ENCODE measurements at regions not wholly inside any gene's neighbourhood (a gene's known extent, or its start where the extent isn't known, plus 50 kb on each side); places are given as distances from the start of the nearest gene placed in this dataset.

DNA sequence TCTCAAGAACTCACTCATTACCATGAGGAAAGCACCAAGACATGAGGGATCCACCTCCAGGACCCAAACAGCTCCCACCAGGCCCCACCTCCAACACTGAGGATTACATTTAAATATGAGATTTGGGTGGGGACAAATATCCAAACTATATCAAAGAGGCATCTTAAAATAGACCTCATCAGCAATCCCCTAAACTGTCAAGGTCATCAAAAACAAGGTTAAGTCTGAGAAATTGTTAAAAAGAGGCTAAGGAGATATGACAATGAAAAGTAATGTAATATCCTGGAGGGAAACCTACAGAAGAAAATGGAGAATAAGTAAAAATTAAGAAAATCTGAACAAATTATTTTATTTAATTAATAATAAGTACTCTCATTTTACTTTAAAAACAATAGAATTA, 922.3 kb downstream of the HACE1 start:
- TF ChIP-seq, protein P1, sequence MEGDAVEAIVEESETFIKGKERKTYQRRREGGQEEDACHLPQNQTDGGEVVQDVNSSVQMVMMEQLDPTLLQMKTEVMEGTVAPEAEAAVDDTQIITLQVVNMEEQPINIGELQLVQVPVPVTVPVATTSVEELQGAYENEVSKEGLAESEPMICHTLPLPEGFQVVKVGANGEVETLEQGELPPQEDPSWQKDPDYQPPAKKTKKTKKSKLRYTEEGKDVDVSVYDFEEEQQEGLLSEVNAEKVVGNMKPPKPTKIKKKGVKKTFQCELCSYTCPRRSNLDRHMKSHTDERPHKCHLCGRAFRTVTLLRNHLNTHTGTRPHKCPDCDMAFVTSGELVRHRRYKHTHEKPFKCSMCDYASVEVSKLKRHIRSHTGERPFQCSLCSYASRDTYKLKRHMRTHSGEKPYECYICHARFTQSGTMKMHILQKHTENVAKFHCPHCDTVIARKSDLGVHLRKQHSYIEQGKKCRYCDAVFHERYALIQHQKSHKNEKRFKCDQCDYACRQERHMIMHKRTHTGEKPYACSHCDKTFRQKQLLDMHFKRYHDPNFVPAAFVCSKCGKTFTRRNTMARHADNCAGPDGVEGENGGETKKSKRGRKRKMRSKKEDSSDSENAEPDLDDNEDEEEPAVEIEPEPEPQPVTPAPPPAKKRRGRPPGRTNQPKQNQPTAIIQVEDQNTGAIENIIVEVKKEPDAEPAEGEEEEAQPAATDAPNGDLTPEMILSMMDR (IDR thresholded peaks at IDR 0.05), result no peak
- TF ChIP-seq POLR2AphosphoS5 (IDR thresholded peaks at IDR 0.05) (no peak), POLR2A (IDR thresholded peaks at IDR 0.05) (no peak), EP300 (IDR thresholded peaks at IDR 0.05) (no peak)
